GM12874 (cell line): ENCODE measurements at regions not wholly inside any gene's neighbourhood (a gene's known extent, or its start where the extent isn't known, plus 50 kb on each side); places are given as distances from the start of the nearest gene placed in this dataset.

Experiments
- CTCF ChIP-seq: IDR thresholded peaks from 2 replicates; pipeline ENCODE4 v1.5.1; 2011; ENCODE audit warnings: low read depth, mild to moderate bottlenecking, control low read depth, low read length, moderate library complexity; ENCODE audit not compliant: insufficient read depth

GRCh38 chr10:106504536-106504935 is 660.0 kb downstream of the SORCS1 start:
- no peak for TF ChIP-seq CTCF

GRCh38 chr10:106502641-106503040 is 661.9 kb downstream of the SORCS1 start:
- no peak for TF ChIP-seq CTCF

- TF ChIP-seq CTCF, result no peak
Observed at GRCh38 chr10:106500925-106501525, 663.5 kb downstream of the SORCS1 start.

GRCh38 chr10:106500041-106500924 is 664.2 kb downstream of the SORCS1 start:
- TF ChIP-seq CTCF, result no peak

- TF ChIP-seq CTCF, result no peak
Observed at GRCh38 chr10:106499448-106499847, 665.1 kb downstream of the SORCS1 start.

- TF ChIP-seq CTCF, result no peak
Observed at GRCh38 chr10:106498675-106499074, 665.8 kb downstream of the SORCS1 start.

- no peak for TF ChIP-seq CTCF
Observed at GRCh38 chr10:106495931-106496330, 668.6 kb downstream of the SORCS1 start.
